Erythroblast (primary cell): ENCODE measurements at regions not wholly inside any gene's neighbourhood (a gene's known extent, or its start where the extent isn't known, plus 50 kb on each side); places are given as distances from the start of the nearest gene placed in this dataset.

Experiments used
- GATA1 ChIP-seq: IDR thresholded peaks from 2 replicates; pipeline ENCODE4 v1.6.1; 2011; ENCODE audit warnings: low read depth, mild to moderate bottlenecking, control low read depth, low read length, moderate library complexity
- POLR2A ChIP-seq: IDR thresholded peaks from 2 replicates; pipeline ENCODE4 v1.6.1; 2011; ENCODE audit warnings: mild to moderate bottlenecking, low read length

DNA sequence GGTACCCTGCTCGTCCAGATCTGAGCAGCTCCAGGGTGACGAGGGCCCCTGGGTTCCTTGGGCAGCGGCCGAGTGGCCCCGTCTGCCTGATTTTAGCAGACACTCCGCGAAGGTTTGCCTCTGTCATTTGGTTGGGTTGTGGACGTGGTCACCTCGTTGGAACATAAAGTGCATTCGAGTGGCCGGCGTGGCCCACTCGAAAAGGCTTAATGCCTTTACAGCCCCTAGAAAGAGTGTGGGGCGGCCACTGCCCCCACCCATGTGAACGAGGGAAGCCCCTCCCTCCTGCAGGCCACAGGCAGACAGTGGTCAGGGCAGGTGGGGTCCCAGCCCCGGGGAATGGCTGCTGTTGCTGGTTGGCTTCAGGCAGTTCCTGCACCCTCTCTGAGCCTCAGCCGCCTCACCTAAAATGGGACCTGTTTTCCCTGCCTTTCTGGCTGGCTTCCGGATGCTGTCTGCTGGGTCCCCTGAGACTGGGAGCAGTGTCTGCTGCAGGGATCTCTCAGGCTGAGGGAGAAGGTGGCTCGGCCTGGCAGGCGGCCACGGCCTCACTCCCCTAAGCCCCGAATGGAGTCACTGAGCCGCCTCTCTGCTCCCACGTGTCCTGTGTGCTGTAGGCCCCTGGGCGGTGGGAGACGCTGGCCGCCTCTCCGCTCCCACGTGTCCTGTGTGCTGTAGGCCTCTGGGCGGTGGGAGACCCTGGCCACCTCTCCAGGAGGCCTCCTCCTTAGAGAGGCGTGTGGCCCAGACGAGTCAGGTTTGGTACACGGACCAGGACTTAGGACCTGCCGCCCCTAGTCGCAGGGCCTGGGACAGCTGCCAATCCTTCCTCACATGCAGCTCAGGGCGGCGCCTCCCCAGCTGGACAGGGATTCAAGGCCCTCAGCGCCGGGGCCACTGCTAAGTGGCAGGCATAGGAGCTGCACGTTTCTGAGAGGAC lies 233.0 kb downstream of the ERMARD start:
- TF ChIP-seq POLR2A (no peak), GATA1 (no peak)
